ENCODE measurements at regions not wholly inside any gene's neighbourhood (a gene's known extent, or its start where the extent isn't known, plus 50 kb on each side); places are given as distances from the start of the nearest gene placed in this dataset.
"Not testable (repeated sequence)": the region's sequence is repeated elsewhere in the genome, so short reads cannot be mapped to it uniquely, and the experiment has no call there.

DNA sequence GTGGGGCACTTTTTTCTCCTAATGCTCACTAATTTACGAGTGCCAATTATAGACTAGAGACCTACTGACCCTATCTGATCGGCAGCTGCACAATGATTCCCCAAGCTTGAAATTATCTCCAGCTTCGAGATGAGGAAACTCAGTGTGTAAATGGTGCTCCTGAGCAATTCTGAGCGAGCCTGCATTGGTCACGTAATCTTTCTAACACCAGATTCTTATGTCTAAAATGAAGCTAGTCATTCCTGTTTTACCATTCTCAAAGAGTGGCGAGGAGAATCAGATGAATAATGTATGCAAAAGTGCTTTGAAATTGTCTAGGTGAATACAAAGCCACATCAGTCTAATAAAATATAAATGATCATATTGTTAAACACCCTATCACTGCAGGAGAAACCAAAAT is 318.1 kb upstream of the FAM78B start:
- no peak overlapping the region for H3K4me3 ChIP-seq (replicated peaks in 1 of 2; ENCODE audit: low read depth in 2 of 2, low read length in 2 of 2)
- DNase-seq (ENCODE audit: low read depth in 2 of 2) = no peak
- TF ChIP-seq CTCF (IDR thresholded peaks at IDR 0.05; ENCODE audit: low read depth, low read length) = no peak

GRCh38 chr1:166485620-166486019 is 318.8 kb upstream of the FAM78B start:
- no peak overlapping the region for H3K4me3 ChIP-seq (replicated peaks in 1 of 2; ENCODE audit: low read depth in 2 of 2, low read length in 2 of 2)
- no peak for DNase-seq (ENCODE audit: low read depth in 2 of 2)
- no peak for TF ChIP-seq CTCF (IDR thresholded peaks at IDR 0.05; ENCODE audit: low read depth, low read length)

- TF ChIP-seq CTCF (IDR thresholded peaks at IDR 0.05; ENCODE audit: low read depth, low read length) = no peak
- DNase-seq (ENCODE audit: low read depth in 2 of 2) = no peak
Measured at GRCh38 chr1:166488327-166488726, 321.5 kb upstream of the FAM78B start.

GRCh38 chr1:166489356-166489669 is 322.5 kb upstream of the FAM78B start:
- DNase-seq (ENCODE audit: low read depth in 2 of 2) = no peak
- TF ChIP-seq CTCF (IDR thresholded peaks at IDR 0.05; ENCODE audit: low read depth, low read length) = no peak
- no peak overlapping the region for H3K4me3 ChIP-seq (replicated peaks in 1 of 2; ENCODE audit: low read depth in 2 of 2, low read length in 2 of 2)

More at GRCh38 chr1:166488327-166488726, 321.5 kb upstream of the FAM78B start:
- no peak overlapping the region for H3K4me3 ChIP-seq (replicated peaks in 1 of 2; ENCODE audit: low read depth in 2 of 2, low read length in 2 of 2)

- TF ChIP-seq CTCF (IDR thresholded peaks at IDR 0.05; ENCODE audit: low read depth, low read length) = no peak
- H3K4me3 ChIP-seq (replicated peaks in 1 of 2; ENCODE audit: low read depth in 2 of 2, low read length in 2 of 2) = no peak overlapping the region
- DNase-seq (ENCODE audit: low read depth in 2 of 2) = peak in 1 of 2 donors; percentile 17
Measured at GRCh38 chr1:166489670-166490436, 323.1 kb upstream of the FAM78B start.

DNA sequence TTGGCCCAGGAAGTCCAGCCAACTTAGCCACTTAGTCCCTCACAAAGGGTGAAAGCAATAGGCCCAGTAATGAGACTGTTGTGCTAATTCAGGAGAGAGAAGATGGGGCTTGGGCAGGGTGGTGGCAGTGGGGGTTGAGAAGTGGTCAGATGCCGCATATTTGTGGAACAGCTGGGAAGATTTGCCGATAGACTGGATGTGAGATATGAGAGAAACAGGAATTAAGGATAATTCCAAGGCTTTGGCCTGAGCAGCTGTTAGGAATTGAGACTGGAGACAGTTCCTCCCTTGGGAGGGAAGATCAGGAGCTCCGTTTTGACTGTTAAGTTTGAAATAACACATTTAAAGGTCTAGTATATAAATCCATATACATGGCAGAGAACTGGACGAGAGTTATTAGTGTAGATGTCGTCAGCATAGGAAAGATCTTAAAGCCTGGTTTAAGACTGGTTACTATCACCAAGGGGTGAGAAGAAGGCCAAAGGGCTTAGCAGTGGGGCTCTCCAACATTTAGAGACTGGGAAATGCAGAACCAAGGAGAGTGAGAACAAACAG is 323.7 kb upstream of the FAM78B start:
- DNase-seq (ENCODE audit: low read depth in 2 of 2) = no peak
- no peak for TF ChIP-seq CTCF (IDR thresholded peaks at IDR 0.05; ENCODE audit: low read depth, low read length)
- H3K4me3 ChIP-seq (replicated peaks in 1 of 2; ENCODE audit: low read depth in 2 of 2, low read length in 2 of 2) = no peak overlapping the region

- not testable (repeated sequence) for H3K4me3 ChIP-seq (replicated peaks in 1 of 2; ENCODE audit: low read depth in 2 of 2, low read length in 2 of 2); DNase-seq (ENCODE audit: low read depth in 2 of 2)
Measured at GRCh38 chr1:166493765-166494164, 327.0 kb upstream of the FAM78B start.
